Esophagus muscularis mucosa (tissue), 4 donors: ENCODE measurements at regions not wholly inside any gene's neighbourhood (a gene's known extent, or its start where the extent isn't known, plus 50 kb on each side); places are given as distances from the start of the nearest gene placed in this dataset.

Experiments
- DNase-seq: peaks from one replicate; pipeline ENCODE4 v3.0.0-alpha.2; 2017; ENCODE audit errors: extremely low spot score
- H3K27ac ChIP-seq, 4 donors: fragments of 200-600 bp; sonication (generic); replicated peaks in 1 of 4; 1 replicate in 3 of 4; 2 replicates in 1 of 4; pipeline ENCODE4 v1.5.1; 2016 to 2019; ENCODE audit warnings: mild to moderate bottlenecking in 1 of 4
- H3K27me3 ChIP-seq, 4 donors: fragments of 200-600 bp; sonication (generic); one replicate each; pipeline versions ENCODE4 v1.5.1 to v1.6.0; 2016 to 2019
- H3K36me3 ChIP-seq, 4 donors: fragments of 200-600 bp; sonication (generic); one replicate each; pipeline ENCODE4 v1.5.1; 2016 to 2019
- H3K4me1 ChIP-seq, 4 donors: fragments of 200-600 bp; sonication (generic); one replicate each; pipeline ENCODE4 v1.5.1; 2016 to 2019
- H3K4me3 ChIP-seq, 4 donors: fragments of 200-600 bp; sonication (generic); 1 replicate in 2 of 4; 2 replicates in 2 of 4; pipeline ENCODE4 v1.5.1; 2016 to 2019; ENCODE audit warnings: mild to moderate bottlenecking in 4 of 4, moderate library complexity in 1 of 4
- H3K9me3 ChIP-seq, 4 donors: fragments of 200-600 bp; sonication (generic); 1 replicate in 3 of 4; 2 replicates in 1 of 4; pipeline ENCODE4 v1.5.1; 2016 to 2019
- CTCF ChIP-seq, 3 experiments: fragments of 200-600 bp in 2 of 3; fragments of 450-650 bp in 1 of 3; sonication (generic) in 2 of 3; IDR thresholded peaks; one replicate each; pipeline ENCODE4 v1.5.1; 2017 to 2019; ENCODE audit warnings: antibody characterized with exemption in 3 of 3, mild to moderate bottlenecking in 2 of 3, moderate library complexity in 1 of 3
- EP300 ChIP-seq: sonication (generic); formaldehyde crosslinking; IDR thresholded peaks from one replicate; pipeline ENCODE4 v1.6.1; 2017; ENCODE audit warnings: antibody characterized with exemption
- POLR2A ChIP-seq: fragments of 450-650 bp; IDR thresholded peaks from one replicate; pipeline ENCODE4 v1.6.1; 2017; ENCODE audit warnings: antibody characterized with exemption, moderate library complexity, mild to moderate bottlenecking, low read depth
- POLR2AphosphoS5 ChIP-seq, 2 donors: sonication (generic); formaldehyde crosslinking; IDR thresholded peaks; one replicate each; pipeline ENCODE4 v1.6.1; 2017; ENCODE audit warnings: antibody characterized with exemption in 2 of 2
- WGBS: methylation state at CpG from one replicate; pipeline ENCODE4 v1.1.5; 2018; 5-methylcytosine and 5-hydroxymethylcytosine counted together
- intact Hi-C: fragments of 100-400 bp; cut with DNase I; formaldehyde crosslinking; loops from one replicate; pipeline ENCODE4 v1.15.1; 2023

- TF ChIP-seq POLR2A (no peak), EP300 (no peak), POLR2AphosphoS5 (IDR thresholded peaks at IDR 0.05) (no peak), CTCF (IDR thresholded peaks at IDR 0.05) (no peak)
These were observed 152.2 kb downstream of the BTG1 start for GRCh38 chr12:91993287-91994017.

GRCh38 chr12:91991399-91992187 lies 154.1 kb downstream of the BTG1 start:
- no peak for DNase-seq
- no peaks in the 10 kb centered on the region for H3K36me3 ChIP-seq
- H3K4me1 ChIP-seq: peaks cover 0 to 11% (median 0%) of the 10 kb centered on the region in 4 donors
- H3K9me3 ChIP-seq: no peaks in the 10 kb centered on the region
- H3K27ac ChIP-seq: no peak overlapping the region
- H3K4me3 ChIP-seq: no peak overlapping the region
- WGBS: 92% methylated on average over 1 of the region's 1 CpG
- intact Hi-C loops: loop anchor here (10.0 kb wide), 1 partner anchor 573 kb away; no protein-coding TSS in a partner anchor
- TF ChIP-seq POLR2AphosphoS5 (IDR thresholded peaks at IDR 0.05) (no peak), POLR2A (no peak)
- H3K27me3 ChIP-seq: no peaks in the 10 kb centered on the region

More at GRCh38 chr12:91993287-91994017, 152.2 kb downstream of the BTG1 start:
- Histone ChIP-seq H3K9me3 (no peaks in the 10 kb centered on the region), H3K4me1 (peaks cover 0 to 6% (median 0%) of the 10 kb centered on the region in 4 donors), H3K4me3 (no peak overlapping the region), H3K27me3 (no peaks in the 10 kb centered on the region), H3K36me3 (no peaks in the 10 kb centered on the region), H3K27ac (no peak overlapping the region)
- intact Hi-C loops: loop anchor here (10.0 kb wide), 1 partner anchor 571 kb away; no protein-coding TSS in a partner anchor
- 93% methylated on average over 6 of the region's 6 CpGs for WGBS
- DNase-seq: no peak

DNA sequence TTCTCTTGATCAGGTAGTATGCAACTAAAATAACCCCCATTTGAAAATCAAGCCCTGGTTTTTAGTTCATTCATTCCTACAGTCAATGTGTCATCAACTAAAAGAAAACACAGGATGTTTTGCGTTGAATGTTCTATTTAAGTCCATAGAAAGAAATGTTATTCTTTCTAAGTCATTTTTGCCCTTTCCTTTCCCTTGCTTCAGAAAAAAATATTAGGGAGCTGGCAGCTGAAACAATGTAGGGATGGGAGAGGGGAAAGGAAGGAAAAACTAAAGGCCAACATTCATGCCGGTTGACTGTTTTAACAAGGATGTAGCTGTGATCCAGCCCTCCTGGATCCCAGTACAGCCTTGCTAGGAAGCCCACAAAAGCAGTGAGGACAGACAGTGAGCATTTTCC lies 155.1 kb downstream of the BTG1 start:
- 62% methylated on average over 2 of the region's 2 CpGs for WGBS

DNA sequence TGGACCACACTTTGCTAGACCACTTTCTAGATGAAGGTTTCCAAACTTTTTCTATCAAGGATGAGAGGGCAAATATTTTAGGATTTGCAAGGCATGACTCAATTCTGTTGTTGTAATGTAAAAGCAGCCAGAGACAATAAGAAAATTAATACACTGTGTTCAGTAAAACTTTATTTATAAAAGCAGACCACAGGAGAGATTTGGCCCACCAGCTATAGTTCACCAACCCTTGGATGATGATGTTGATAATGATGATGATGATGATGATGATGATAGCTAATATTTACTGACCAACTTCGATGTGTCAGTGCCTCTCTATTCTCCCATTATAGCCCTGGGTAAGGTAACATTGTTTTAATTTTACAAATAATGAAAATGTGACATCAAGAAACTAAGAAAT lies 156.5 kb downstream of the BTG1 start:
- Histone ChIP-seq H3K9me3 (no peaks in the 10 kb centered on the region), H3K27me3 (no peaks in the 10 kb centered on the region), H3K27ac (no peak overlapping the region), H3K4me1 (peaks cover 5 to 19% (median 9%) of the 10 kb centered on the region in 4 donors), H3K4me3 (no peak overlapping the region), H3K36me3 (no peaks in the 10 kb centered on the region)
- no peak for DNase-seq
- 100% methylated on average over 1 of the region's 1 CpG for WGBS
- TF ChIP-seq EP300: no peak
- no peak for TF ChIP-seq POLR2AphosphoS5 (IDR thresholded peaks at IDR 0.05)
- TF ChIP-seq CTCF (IDR thresholded peaks at IDR 0.05): no peak
- TF ChIP-seq POLR2A: no peak
- intact Hi-C loops: no loop called here

More for the DNA sequence above, 155.1 kb downstream of the BTG1 start:
- Histone ChIP-seq H3K27me3 (no peaks in the 10 kb centered on the region), H3K36me3 (no peaks in the 10 kb centered on the region), H3K4me1 (peaks cover 0 to 17% (median under 1%) of the 10 kb centered on the region in 4 donors), H3K27ac (no peak overlapping the region), H3K4me3 (no peak overlapping the region), H3K9me3 (no peaks in the 10 kb centered on the region)
- DNase-seq: no peak
- intact Hi-C loops: loop anchor here (10.0 kb wide), 1 partner anchor 574 kb away; no protein-coding TSS in a partner anchor
- TF ChIP-seq CTCF (IDR thresholded peaks at IDR 0.05) (no peak), POLR2AphosphoS5 (IDR thresholded peaks at IDR 0.05) (no peak), EP300 (no peak), POLR2A (no peak)
